Activated CD4-positive, alpha-beta T cell treated with anti-CD3 and anti-CD28 coated beads, Interleukin-2, amount 10 ng/mL, durations not matched to agents 7 days and 5 days (primary cell): ENCODE measurements at regions not wholly inside any gene's neighbourhood (a gene's known extent, or its start where the extent isn't known, plus 50 kb on each side); places are given as distances from the start of the nearest gene placed in this dataset.

Experiments used
- CTCF ChIA-PET: fragments of 350-600 bp; sonication (Branson Sonifier 250); formaldehyde crosslinking; loops from one replicate; lab custom pipeline; 2021; ENCODE audit warnings: antibody characterized with exemption; lab: Charles Lee
- POLR2A ChIA-PET: fragments of 350-600 bp; sonication (Branson Sonifier 250); formaldehyde crosslinking; loops from one replicate; lab custom pipeline; 2021; ENCODE audit warnings: antibody characterized with exemption; lab: Charles Lee
- DNase-seq: peaks from one replicate; pipeline ENCODE4 v3.0.0-alpha.2; 2020
- H3K27ac Mint-ChIP-seq: one replicate; pipeline ENCODE4 v1.8.0; 2021; ENCODE audit warnings: mild to moderate bottlenecking, moderate library complexity, mixed read lengths
- H3K27me3 Mint-ChIP-seq: one replicate; pipeline ENCODE4 v1.8.0; 2021; ENCODE audit warnings: mixed read lengths
- H3K36me3 Mint-ChIP-seq: one replicate; pipeline ENCODE4 v1.8.0; 2021; ENCODE audit warnings: low read depth, mixed read lengths
- H3K4me1 Mint-ChIP-seq: one replicate; pipeline ENCODE4 v1.8.0; 2021; ENCODE audit warnings: mixed read lengths
- H3K4me3 Mint-ChIP-seq: one replicate; pipeline ENCODE4 v1.8.0; 2021; ENCODE audit warnings: mild to moderate bottlenecking, moderate library complexity, mixed read lengths
- H3K9me3 Mint-ChIP-seq: one replicate; pipeline ENCODE4 v1.8.0; 2021; ENCODE audit warnings: mixed read lengths

DNA sequence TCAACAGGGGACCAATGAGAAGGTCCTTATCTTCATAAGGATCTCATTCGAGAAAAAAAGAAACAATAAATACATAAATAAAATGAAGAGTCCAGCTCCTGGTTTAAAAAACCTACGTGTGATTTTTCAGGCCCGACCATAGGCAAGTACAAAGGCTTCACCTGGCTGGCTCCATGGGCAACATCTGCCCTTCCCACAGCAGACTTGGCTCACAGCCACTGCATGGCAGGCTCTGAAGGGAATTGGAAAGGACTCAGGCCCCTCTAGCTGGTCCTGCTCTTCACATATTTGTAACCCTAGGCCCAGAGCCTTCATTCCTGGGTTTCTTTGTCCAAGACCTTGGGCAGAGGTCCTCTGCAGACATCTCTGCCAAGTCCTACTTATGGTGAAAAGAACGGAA lies 228.1 kb downstream of the QDPR start:
- H3K4me3 Mint-ChIP-seq = no peak overlapping the region
- H3K36me3 Mint-ChIP-seq = no peaks in the 10 kb centered on the region
- peaks cover 3% of the 10 kb centered on the region for H3K27me3 Mint-ChIP-seq
- ChIA-PET POLR2A (no interaction called here), CTCF (no interaction called here)
- DNase-seq = no peak
- no peaks in the 10 kb centered on the region for H3K9me3 Mint-ChIP-seq
- H3K27ac Mint-ChIP-seq = no peak overlapping the region
- no peaks in the 10 kb centered on the region for H3K4me1 Mint-ChIP-seq

- H3K36me3 Mint-ChIP-seq = no peaks in the 10 kb centered on the region
- DNase-seq = no peak
- CTCF ChIA-PET = no interaction called here
- H3K9me3 Mint-ChIP-seq = no peaks in the 10 kb centered on the region
- H3K4me1 Mint-ChIP-seq = no peaks in the 10 kb centered on the region
- POLR2A ChIA-PET = no interaction called here
- no peak overlapping the region for H3K4me3 Mint-ChIP-seq
- H3K27me3 Mint-ChIP-seq = peaks cover 3% of the 10 kb centered on the region
- H3K27ac Mint-ChIP-seq = no peak overlapping the region
Observed at GRCh38 chr4:17283251-17283650, 228.6 kb downstream of the QDPR start.

DNA sequence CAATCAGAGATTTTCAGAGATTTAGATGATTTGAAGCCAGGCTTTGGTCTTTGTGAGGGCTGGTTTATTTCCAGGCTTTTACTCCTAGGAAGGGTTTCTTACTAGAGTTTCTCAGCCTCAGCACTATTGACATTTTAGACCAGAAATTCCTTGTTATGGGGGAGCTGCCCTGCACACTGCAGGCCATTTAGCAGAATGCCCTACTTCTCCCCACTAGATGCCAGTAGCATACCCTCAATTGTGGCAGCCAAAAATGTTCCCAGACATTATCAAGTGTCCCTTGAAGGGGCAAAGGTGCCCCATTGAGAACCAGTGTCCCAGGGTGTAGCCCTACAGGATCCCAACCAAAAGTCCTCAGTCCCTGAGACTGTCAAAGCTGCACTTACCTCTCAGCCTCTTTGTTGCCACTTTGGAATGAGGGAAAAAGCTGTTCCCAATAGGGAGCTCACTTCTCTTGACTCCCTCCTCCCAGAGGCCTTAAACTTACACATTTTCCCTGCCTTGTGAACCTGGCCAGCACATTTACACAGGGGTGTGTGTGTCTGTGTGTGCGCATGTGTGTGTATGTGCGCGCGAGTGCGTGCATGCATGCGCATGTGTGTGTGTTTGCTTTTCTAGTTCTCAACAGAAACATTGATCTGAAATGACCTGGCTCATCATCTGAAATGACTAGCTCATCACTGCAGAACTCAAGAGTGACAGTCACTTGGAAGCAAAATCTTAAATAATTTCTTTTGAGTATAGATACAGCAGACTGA lies 231.4 kb downstream of the QDPR start:
- H3K27ac Mint-ChIP-seq = no peak overlapping the region
- H3K36me3 Mint-ChIP-seq = no peaks in the 10 kb centered on the region
- H3K27me3 Mint-ChIP-seq = no peaks in the 10 kb centered on the region
- POLR2A ChIA-PET = no interaction called here
- DNase-seq = no peak
- H3K4me1 Mint-ChIP-seq = no peaks in the 10 kb centered on the region
- H3K4me3 Mint-ChIP-seq = no peak overlapping the region
- H3K9me3 Mint-ChIP-seq = no peaks in the 10 kb centered on the region
- CTCF ChIA-PET = no interaction called here

GRCh38 chr4:17276776-17277175 lies 235.1 kb downstream of the QDPR start:
- CTCF ChIA-PET = interaction anchor here (0.5 to 1.6 kb wide), 2 partner anchors 11 to 799 kb away, joined by 3 read pairs; no protein-coding TSS in a partner anchor
- Mint-ChIP-seq H3K4me3 (no peak overlapping the region), H3K36me3 (no peaks in the 10 kb centered on the region), H3K4me1 (no peaks in the 10 kb centered on the region), H3K9me3 (no peaks in the 10 kb centered on the region), H3K27me3 (no peaks in the 10 kb centered on the region), H3K27ac (no peak overlapping the region)
- POLR2A ChIA-PET = no interaction called here
- no peak for DNase-seq

DNA sequence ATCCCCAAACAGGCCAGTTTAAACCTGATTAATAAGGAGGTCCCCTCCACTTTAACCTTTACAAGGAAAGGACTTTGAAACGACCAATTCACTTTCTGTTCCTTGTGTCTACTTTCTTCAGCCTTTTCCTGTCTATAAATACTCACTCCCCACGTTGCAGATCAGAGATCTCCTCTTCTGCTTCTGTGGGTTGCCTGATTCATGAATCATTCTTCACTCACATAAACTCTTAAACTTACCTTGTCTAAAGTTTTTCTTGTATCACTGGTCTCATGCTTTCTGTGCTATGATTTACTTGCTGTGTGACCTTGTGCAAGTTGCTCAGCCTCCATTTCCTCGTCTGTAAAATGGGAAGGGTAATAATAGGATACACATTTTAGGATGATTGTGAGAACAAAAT lies 236.1 kb downstream of the QDPR start:
- ChIA-PET POLR2A (no interaction called here), CTCF (interaction anchor here (1.6 kb wide), 1 partner anchor 10 kb away, joined by 3 read pairs; no protein-coding TSS in a partner anchor)
- Mint-ChIP-seq H3K36me3 (no peaks in the 10 kb centered on the region), H3K9me3 (no peaks in the 10 kb centered on the region), H3K27ac (no peak overlapping the region), H3K27me3 (no peaks in the 10 kb centered on the region), H3K4me1 (no peaks in the 10 kb centered on the region), H3K4me3 (no peak overlapping the region)
- no peak for DNase-seq

- Mint-ChIP-seq H3K27me3 (peaks cover 10% of the 10 kb centered on the region), H3K4me1 (no peaks in the 10 kb centered on the region), H3K9me3 (no peaks in the 10 kb centered on the region), H3K27ac (no peak overlapping the region), H3K36me3 (no peaks in the 10 kb centered on the region), H3K4me3 (no peak overlapping the region)
- no peak for DNase-seq
- ChIA-PET CTCF (no interaction called here), POLR2A (no interaction called here)
Observed at GRCh38 chr4:17273047-17273446, 238.8 kb downstream of the QDPR start.

DNA sequence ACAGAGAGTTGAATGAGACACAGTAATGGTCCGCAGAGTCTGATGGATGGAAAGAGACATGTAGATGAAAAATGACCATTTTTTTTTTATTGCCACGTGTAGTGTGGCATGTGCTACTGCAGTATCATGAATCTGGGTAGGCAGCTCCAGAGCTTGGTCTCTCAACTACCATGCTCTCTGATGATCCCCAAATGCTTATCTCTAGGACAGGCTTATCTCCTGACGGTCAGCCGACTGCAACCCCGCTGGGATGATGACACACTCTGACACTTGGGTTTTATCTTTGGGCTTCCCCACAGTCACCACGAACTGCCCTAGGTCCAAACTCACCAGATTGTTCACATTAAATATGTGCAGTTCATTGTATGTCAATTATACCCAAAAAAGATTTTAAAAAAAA lies 239.7 kb downstream of the QDPR start:
- POLR2A ChIA-PET = no interaction called here
- CTCF ChIA-PET = interaction anchor here (0.8 kb wide), 1 partner anchor 22 kb away, joined by 3 read pairs; no protein-coding TSS in a partner anchor
- no peaks in the 10 kb centered on the region for H3K36me3 Mint-ChIP-seq

DNA sequence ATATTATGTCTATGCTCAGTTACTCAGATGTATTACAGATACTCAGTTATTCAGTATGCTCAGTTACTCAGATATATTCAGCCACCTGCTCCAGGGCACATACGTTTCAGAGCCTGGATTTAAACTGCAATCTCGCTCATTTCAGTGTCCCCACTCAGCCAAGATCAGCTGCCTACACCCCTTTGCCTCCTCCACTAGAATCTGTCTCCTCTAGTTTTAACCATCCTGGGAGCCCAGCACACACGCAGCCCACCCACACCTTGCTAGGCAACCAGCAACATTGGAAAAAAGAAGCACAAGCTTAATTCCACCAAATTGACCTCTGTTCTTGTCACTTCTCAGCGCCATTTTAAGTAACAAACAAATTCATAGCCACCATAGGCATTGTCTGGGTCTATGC lies 246.2 kb downstream of the QDPR start:
- ChIA-PET CTCF (interaction anchor here (1.2 kb wide), 1 partner anchor 11 kb away, joined by 3 read pairs; no protein-coding TSS in a partner anchor), POLR2A (no interaction called here)
- H3K27ac Mint-ChIP-seq = no peak overlapping the region
- H3K4me1 Mint-ChIP-seq = no peaks in the 10 kb centered on the region
- H3K9me3 Mint-ChIP-seq = no peaks in the 10 kb centered on the region
- peaks cover 21% of the 10 kb centered on the region for H3K27me3 Mint-ChIP-seq
- DNase-seq = no peak
- no peaks in the 10 kb centered on the region for H3K36me3 Mint-ChIP-seq
- no peak overlapping the region for H3K4me3 Mint-ChIP-seq

More for the DNA sequence above, 239.7 kb downstream of the QDPR start:
- Mint-ChIP-seq H3K9me3 (no peaks in the 10 kb centered on the region), H3K27me3 (peaks cover 13% of the 10 kb centered on the region), H3K27ac (no peak overlapping the region), H3K4me1 (no peaks in the 10 kb centered on the region), H3K4me3 (no peak overlapping the region)
- no peak for DNase-seq

GRCh38 chr4:17265139-17265538 lies 246.8 kb downstream of the QDPR start:
- ChIA-PET CTCF (no interaction called here), POLR2A (no interaction called here)
- peaks cover 21% of the 10 kb centered on the region for H3K27me3 Mint-ChIP-seq

GRCh38 chr4:17260166-17260907 lies 251.6 kb downstream of the QDPR start:
- no peak overlapping the region for H3K4me3 Mint-ChIP-seq
- no peak overlapping the region for H3K27ac Mint-ChIP-seq
- no peak for DNase-seq
- H3K36me3 Mint-ChIP-seq = no peaks in the 10 kb centered on the region
- no peaks in the 10 kb centered on the region for H3K9me3 Mint-ChIP-seq
- H3K27me3 Mint-ChIP-seq = peaks cover 2% of the 10 kb centered on the region
- POLR2A ChIA-PET = no interaction called here
- CTCF ChIA-PET = interaction anchor here (0.6 kb wide), 1 partner anchor 30 kb away, joined by 3 read pairs; no protein-coding TSS in a partner anchor
- no peaks in the 10 kb centered on the region for H3K4me1 Mint-ChIP-seq

More at GRCh38 chr4:17265139-17265538, 246.8 kb downstream of the QDPR start:
- no peaks in the 10 kb centered on the region for H3K4me1 Mint-ChIP-seq
- no peaks in the 10 kb centered on the region for H3K9me3 Mint-ChIP-seq
- H3K27ac Mint-ChIP-seq = no peak overlapping the region
- H3K36me3 Mint-ChIP-seq = no peaks in the 10 kb centered on the region
- DNase-seq = no peak
- H3K4me3 Mint-ChIP-seq = no peak overlapping the region

DNA sequence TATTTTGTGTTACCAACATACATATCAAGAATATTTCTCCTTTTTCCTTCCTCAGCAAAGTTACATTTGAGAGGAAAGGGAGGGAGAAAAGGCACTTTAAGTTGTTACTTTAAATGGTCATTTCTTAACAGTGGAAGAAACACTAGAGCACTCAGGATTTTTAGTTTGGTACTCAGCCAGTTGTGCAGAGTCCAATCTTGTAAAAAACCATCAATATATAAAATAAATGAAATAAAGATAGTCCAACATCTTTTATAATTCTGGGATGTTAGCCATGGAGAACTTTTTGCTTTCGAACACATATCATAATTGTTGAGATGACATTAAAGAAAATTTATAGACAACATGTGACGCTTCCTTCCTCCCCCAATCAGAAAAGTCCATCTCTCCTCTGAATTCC lies 253.8 kb downstream of the QDPR start:
- no peaks in the 10 kb centered on the region for H3K4me1 Mint-ChIP-seq
- no peaks in the 10 kb centered on the region for H3K36me3 Mint-ChIP-seq
- no peaks in the 10 kb centered on the region for H3K9me3 Mint-ChIP-seq
- POLR2A ChIA-PET = no interaction called here
- no peak overlapping the region for H3K4me3 Mint-ChIP-seq
- CTCF ChIA-PET = no interaction called here
- no peak for DNase-seq
- no peak overlapping the region for H3K27ac Mint-ChIP-seq
- peaks cover 9% of the 10 kb centered on the region for H3K27me3 Mint-ChIP-seq

- Mint-ChIP-seq H3K4me1 (no peaks in the 10 kb centered on the region), H3K27ac (no peak overlapping the region), H3K9me3 (no peaks in the 10 kb centered on the region), H3K4me3 (no peak overlapping the region), H3K36me3 (no peaks in the 10 kb centered on the region), H3K27me3 (peaks cover 9% of the 10 kb centered on the region)
- ChIA-PET POLR2A (no interaction called here), CTCF (no interaction called here)
- no peak for DNase-seq
Observed at GRCh38 chr4:17252131-17252530, 259.8 kb downstream of the QDPR start.

- ChIA-PET POLR2A (no interaction called here), CTCF (interaction anchor here (1.3 kb wide), 1 partner anchor 20 kb away, joined by 3 read pairs; no protein-coding TSS in a partner anchor)
- H3K27me3 Mint-ChIP-seq = peaks cover 9% of the 10 kb centered on the region
- H3K36me3 Mint-ChIP-seq = no peaks in the 10 kb centered on the region
- no peaks in the 10 kb centered on the region for H3K4me1 Mint-ChIP-seq
- no peak overlapping the region for H3K27ac Mint-ChIP-seq
- H3K9me3 Mint-ChIP-seq = no peaks in the 10 kb centered on the region
- no peak for DNase-seq
- H3K4me3 Mint-ChIP-seq = no peak overlapping the region
Observed at GRCh38 chr4:17251101-17251500, 260.8 kb downstream of the QDPR start.
